H1 (cell line): ENCODE measurements at regions not wholly inside any gene's neighbourhood (a gene's known extent, or its start where the extent isn't known, plus 50 kb on each side); places are given as distances from the start of the nearest gene placed in this dataset.

Experiments used
- HDAC6 ChIP-seq: IDR thresholded peaks from one replicate; pipeline ENCODE4 v1.7.1; 2012; ENCODE audit warnings: low read depth, mild to moderate bottlenecking, inconsistent platforms, low read length, moderate library complexity
- POLR2AphosphoS5 ChIP-seq: IDR thresholded peaks from 2 replicates; pipeline ENCODE4 v1.6.1; 2011; ENCODE audit warnings: low read depth, low read length
- RFX5 ChIP-seq: IDR thresholded peaks from 2 replicates; pipeline ENCODE4 v1.6.1; 2011; ENCODE audit warnings: low read depth, low read length, improper control_type of control experiment, borderline replicate concordance
- SP2 ChIP-seq: IDR thresholded peaks from 2 replicates; pipeline ENCODE4 v1.6.1; 2012; ENCODE audit warnings: mild to moderate bottlenecking, low read length, inconsistent platforms
- ZNF274 ChIP-seq: IDR thresholded peaks from 2 replicates; pipeline ENCODE4 v1.7.0; 2012; ENCODE audit warnings: low read length, borderline replicate concordance; ENCODE audit errors: extremely low read depth
- TF ChIP-seq, protein P1 (sequence below), 3 experiments: IDR thresholded peaks; 1 replicate in 2 of 3; 2 replicates in 1 of 3; pipeline versions ENCODE4 v1.5.1 to v1.6.1; 2011; ENCODE audit warnings: low read length in 3 of 3, mild to moderate bottlenecking in 3 of 3, inconsistent platforms in 2 of 3, low read depth in 1 of 3, moderate library complexity in 1 of 3; ENCODE audit not compliant: insufficient read depth in 1 of 3; ENCODE audit errors: control extremely low read depth in 1 of 3

DNA sequence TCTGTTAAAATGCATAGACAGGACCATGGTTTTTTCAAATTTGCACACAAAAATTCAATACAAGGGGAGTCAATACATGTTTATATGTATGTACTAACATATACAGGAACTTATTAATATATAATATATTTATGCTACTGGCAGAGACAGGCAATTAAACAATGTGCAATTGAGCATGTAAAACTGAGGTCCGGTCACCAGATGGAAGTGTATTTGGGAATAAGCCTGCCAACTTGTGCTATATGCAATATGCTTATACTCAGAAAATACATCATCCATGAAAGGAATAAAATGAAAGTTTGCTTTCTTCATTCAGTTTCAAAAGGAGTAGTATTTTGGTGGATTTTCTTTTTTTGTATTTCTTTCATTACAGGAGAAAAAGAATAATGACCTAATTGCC is 640.2 kb upstream of the CXADR start:
- TF ChIP-seq, protein P1, sequence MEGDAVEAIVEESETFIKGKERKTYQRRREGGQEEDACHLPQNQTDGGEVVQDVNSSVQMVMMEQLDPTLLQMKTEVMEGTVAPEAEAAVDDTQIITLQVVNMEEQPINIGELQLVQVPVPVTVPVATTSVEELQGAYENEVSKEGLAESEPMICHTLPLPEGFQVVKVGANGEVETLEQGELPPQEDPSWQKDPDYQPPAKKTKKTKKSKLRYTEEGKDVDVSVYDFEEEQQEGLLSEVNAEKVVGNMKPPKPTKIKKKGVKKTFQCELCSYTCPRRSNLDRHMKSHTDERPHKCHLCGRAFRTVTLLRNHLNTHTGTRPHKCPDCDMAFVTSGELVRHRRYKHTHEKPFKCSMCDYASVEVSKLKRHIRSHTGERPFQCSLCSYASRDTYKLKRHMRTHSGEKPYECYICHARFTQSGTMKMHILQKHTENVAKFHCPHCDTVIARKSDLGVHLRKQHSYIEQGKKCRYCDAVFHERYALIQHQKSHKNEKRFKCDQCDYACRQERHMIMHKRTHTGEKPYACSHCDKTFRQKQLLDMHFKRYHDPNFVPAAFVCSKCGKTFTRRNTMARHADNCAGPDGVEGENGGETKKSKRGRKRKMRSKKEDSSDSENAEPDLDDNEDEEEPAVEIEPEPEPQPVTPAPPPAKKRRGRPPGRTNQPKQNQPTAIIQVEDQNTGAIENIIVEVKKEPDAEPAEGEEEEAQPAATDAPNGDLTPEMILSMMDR (IDR thresholded peaks at IDR 0.05; ENCODE audit: control extremely low read depth in 1 of 3, insufficient read depth in 1 of 3, low read depth in 1 of 3, low read length in 3 of 3): no peak
- no peak for TF ChIP-seq POLR2AphosphoS5
- no peak for TF ChIP-seq SP2
- no peak for TF ChIP-seq ZNF274
- no peak for TF ChIP-seq HDAC6
- TF ChIP-seq RFX5: no peak
